ENCODE measurements at regions not wholly inside any gene's neighbourhood (a gene's known extent, or its start where the extent isn't known, plus 50 kb on each side); places are given as distances from the start of the nearest gene placed in this dataset.

GRCh38 chr2:198483051-198483450 is 678.7 kb downstream of the PLCL1 start:
- DNase-seq = no peak

- no peak for DNase-seq
Measured at GRCh38 chr2:198479065-198479464, 674.7 kb downstream of the PLCL1 start.

GRCh38 chr2:198478361-198478760 is 674.0 kb downstream of the PLCL1 start:
- no peak for DNase-seq

GRCh38 chr2:198476007-198476406 is 671.6 kb downstream of the PLCL1 start:
- DNase-seq = no peak

GRCh38 chr2:198471291-198471690 is 666.9 kb downstream of the PLCL1 start:
- no peak for DNase-seq

- DNase-seq = no peak
Measured at GRCh38 chr2:198468136-198468535, 663.7 kb downstream of the PLCL1 start.

GRCh38 chr2:198465970-198466369 is 661.6 kb downstream of the PLCL1 start:
- DNase-seq = no peak

- DNase-seq = no peak
Measured at GRCh38 chr2:198456418-198456817, 652.0 kb downstream of the PLCL1 start.

- no peak for DNase-seq
Measured at GRCh38 chr2:198453866-198454265, 649.5 kb downstream of the PLCL1 start.

GRCh38 chr2:198452327-198452726 is 647.9 kb downstream of the PLCL1 start:
- no peak for DNase-seq

GRCh38 chr2:198448789-198449188 is 644.4 kb downstream of the PLCL1 start:
- no peak for DNase-seq

- DNase-seq = no peak
Measured at GRCh38 chr2:198444800-198445287, 640.5 kb downstream of the PLCL1 start.

- DNase-seq = no peak
Measured at GRCh38 chr2:198441901-198442300, 637.5 kb downstream of the PLCL1 start.

GRCh38 chr2:198441246-198441645 is 636.9 kb downstream of the PLCL1 start:
- no peak for DNase-seq

GRCh38 chr2:198440833-198441232 is 636.4 kb downstream of the PLCL1 start:
- no peak for DNase-seq

- no peak for DNase-seq
Measured at GRCh38 chr2:198438331-198438730, 633.9 kb downstream of the PLCL1 start.

GRCh38 chr2:198424112-198424511 is 619.7 kb downstream of the PLCL1 start:
- DNase-seq = no peak

- no peak for DNase-seq
Measured at GRCh38 chr2:198417836-198418235, 613.4 kb downstream of the PLCL1 start.

GRCh38 chr2:198414976-198415375 is 610.6 kb downstream of the PLCL1 start:
- DNase-seq = no peak

GRCh38 chr2:198411936-198412335 is 607.5 kb downstream of the PLCL1 start:
- DNase-seq = no peak

- DNase-seq = no peak
Measured at GRCh38 chr2:198408171-198408570, 603.8 kb downstream of the PLCL1 start.

- DNase-seq = no peak
Measured at GRCh38 chr2:198405311-198405710, 600.9 kb downstream of the PLCL1 start.

- no peak for DNase-seq
Measured at GRCh38 chr2:198401644-198402043, 597.3 kb downstream of the PLCL1 start.

GRCh38 chr2:198400999-198401398 is 596.6 kb downstream of the PLCL1 start:
- no peak for DNase-seq

GRCh38 chr2:198394208-198394607 is 589.8 kb downstream of the PLCL1 start:
- DNase-seq = no peak

- DNase-seq = no peak
Measured at GRCh38 chr2:198390670-198391069, 586.3 kb downstream of the PLCL1 start.

All from T1000 (cell line).